LHCN-M2 (cell line): ENCODE measurements at regions not wholly inside any gene's neighbourhood (a gene's known extent, or its start where the extent isn't known, plus 50 kb on each side); places are given as distances from the start of the nearest gene placed in this dataset.
A peak's percentile ranks its signal among the peaks of the same experiment; 100 is the strongest.
"Not testable (repeated sequence)": the region's sequence is repeated elsewhere in the genome, so short reads cannot be mapped to it uniquely, and the experiment has no call there.

Experiments
- DNase-seq: peaks from one replicate; pipeline ENCODE4 v3.0.0-alpha.2; 2012; ENCODE audit warnings: low read depth

DNA sequence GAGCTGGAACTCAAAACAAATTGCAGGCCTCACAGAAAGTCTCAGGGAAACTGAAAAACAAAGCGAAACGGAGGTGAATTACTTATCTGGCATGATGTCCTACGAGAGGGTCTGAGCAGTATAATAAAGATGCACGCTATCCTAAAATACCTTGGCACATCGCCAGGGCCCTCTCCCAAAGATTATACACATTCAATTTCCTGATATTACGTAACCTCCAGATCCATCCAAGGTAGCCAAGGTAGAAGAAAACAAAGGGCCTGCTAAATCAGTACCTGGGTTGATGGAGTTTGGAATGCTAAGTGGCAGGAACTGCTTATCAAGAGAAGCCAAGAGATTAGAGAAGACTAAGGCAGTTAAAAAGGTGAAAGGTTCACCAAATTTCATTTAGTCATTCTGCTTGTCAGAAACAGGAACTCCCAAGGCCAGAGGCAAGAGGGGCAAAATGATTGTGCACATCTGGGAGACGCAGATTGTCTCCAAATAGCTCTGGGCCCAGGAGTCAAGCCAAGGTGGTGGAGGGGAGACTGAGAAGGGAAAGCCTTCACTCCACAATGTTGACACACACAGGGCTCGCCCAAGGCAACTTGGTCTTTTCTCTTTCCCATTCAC lies 236.8 kb upstream of the ATP5MC3 start:
- no peak for DNase-seq

DNA sequence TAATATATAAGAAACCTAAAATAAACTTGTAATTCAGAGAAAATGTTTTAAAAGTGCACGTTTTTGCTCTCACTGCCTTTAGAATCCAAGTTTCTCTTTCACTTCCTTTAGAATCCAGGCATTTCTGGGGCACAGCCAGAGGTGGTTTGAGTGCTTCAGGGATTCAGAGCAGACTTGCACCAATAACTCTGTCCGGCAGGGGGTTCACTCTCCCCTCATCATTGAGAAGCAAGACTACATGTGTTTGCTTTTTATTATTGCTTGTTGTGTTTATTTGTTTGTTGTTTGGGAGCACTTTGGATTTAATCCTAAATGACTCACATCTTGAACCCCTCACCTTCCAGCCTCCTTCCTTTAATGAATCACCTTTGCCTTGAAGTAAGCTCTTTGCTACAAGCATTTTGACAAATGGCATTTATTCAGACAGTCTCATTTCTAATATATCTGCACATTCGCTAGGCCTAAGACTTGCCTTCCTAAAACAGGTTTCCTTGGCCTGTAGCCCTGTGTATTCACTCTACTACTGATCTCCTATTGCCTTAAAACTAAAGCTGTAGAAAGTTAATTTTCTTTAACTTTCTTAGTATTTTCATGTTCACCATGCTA lies 233.5 kb upstream of the ATP5MC3 start:
- DNase-seq: peak; percentile 53

DNA sequence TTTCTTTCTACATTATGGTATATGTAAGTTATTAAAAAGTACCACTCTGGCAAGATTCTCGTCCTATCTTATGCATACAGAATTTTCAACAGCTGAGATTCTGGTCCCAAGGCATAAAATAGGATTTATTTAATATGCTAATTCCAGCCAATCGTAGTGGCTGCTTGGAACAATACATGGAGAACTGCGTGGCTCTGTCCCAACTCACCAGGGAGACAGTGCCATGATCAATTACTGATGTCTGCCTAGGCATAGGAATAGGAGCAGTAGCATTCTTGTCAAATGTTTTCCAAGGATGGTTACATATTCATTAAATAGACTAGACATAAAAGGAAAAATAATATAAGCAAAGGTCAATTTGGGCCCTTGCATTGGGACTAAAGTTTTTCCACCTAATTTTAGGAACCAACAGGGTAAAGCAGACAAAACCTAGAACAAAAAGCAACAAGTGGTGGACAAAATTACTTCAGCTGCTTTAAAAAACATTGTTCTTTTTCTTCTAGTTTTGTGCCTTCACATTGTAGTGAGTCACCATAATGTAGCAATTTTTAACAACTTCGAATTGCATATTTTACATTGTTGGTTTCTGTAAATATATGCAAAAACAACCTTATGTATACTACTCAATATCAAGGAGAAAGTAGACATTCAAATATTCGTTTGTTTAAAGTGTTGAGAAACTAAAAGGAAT lies 232.8 kb upstream of the ATP5MC3 start:
- no peak for DNase-seq

DNA sequence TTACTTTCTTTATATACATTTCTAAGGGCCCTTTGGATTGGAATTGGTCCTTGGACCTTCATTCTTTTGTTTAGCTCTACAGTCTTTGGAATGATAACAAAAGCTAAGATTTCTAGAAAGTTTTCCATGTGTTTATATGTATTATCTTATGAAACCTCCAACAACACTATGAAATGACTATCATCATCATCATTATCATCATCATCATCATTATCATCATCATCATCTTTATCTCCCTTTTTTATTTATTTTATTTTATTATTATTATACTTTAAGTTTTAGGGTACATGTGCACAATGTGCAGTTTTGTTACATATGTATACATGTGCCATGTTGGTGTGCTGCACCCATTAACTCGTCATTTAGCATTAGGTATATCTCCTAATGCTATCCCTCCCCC lies 229.4 kb upstream of the ATP5MC3 start:
- DNase-seq: not testable (repeated sequence)

DNA sequence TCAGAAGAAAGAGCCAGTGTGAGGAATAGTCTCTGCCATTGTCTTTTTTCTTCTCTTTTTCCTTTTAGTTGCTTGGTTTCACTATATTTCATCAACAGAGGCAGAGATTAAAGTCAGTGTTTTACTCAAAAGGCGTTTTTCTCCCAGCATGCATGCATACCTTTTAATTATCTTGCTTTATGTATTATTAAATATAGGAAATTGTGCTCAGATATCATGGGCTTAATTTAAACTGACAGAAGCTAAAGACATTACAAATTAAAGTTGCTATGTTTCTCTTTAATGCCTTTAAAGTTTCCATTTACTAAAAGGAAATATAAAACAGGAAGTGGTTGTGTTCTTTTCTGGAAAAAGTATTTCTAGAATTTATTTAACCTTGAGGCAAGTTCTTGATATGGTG lies 223.3 kb upstream of the ATP5MC3 start:
- DNase-seq: no peak

DNA sequence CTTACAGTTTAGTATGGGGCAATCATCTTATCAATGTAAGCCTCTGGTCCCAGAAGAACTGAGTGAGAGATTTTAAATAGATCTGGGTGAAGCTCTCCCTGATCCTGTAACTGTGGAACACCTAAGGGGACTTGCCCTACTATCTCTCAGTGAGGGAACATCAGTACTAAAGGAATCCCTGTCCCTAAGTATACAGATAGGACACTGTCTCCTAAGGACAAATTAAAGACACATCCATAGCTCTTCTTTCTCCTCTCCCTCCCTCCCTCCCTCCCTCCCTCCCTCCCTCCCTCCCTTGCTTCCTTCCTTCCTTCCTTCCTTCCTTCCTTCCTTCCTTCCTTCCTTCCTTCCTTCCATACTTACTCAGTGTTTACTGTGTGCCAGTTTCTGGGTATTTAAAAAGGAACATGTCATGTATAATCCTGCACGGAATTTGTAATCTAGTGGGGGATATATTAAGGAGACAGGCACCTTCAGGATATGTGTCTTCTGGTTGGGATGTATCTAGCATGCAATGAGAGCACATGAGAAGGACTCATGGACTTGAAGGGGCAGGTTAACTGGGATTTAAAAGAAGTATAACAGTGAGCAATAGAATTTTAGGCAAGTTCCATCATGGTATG lies 222.2 kb upstream of the ATP5MC3 start:
- no peak for DNase-seq

DNA sequence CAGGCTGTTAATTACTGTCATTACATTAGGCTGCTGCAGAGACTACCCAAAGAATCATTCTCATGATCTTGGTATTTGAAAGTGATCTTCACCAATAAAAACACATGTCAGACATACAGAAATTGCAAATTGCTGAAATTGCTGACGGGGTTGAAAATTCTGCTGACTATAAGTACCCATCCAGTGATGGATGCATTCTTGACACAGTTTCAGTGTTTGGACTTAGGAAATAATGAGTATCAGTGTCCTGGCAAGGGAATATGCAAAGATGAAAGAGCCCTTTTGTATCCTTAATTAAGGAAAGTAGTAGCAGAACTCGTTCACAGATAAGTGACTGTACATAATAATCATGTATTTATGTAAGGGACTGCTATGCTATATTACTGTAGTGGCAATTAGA lies 221.1 kb upstream of the ATP5MC3 start:
- DNase-seq: no peak

DNA sequence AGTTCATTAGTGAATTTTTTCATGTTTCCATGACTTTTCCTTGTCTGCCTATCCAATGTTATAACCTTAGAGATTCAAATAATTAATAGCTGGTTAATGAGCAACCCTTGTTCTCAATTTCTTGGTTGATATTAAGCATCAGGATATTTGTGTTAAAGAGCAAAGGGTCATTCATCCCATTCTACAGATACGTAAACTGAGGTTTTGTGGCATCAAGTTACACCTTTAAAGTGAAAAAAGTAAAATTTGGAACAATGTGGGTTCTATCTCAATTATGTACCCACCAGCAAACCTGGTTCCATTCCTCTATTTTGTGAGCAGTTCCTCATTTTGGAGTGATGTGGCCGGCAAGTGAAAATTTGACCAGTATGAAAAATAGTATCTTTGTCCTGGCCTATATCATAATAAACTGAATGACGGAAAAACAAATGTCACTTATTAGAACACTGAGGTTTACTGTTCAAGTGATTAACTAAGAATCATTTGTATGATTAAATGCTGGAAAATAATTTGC lies 220.5 kb upstream of the ATP5MC3 start:
- DNase-seq: no peak

DNA sequence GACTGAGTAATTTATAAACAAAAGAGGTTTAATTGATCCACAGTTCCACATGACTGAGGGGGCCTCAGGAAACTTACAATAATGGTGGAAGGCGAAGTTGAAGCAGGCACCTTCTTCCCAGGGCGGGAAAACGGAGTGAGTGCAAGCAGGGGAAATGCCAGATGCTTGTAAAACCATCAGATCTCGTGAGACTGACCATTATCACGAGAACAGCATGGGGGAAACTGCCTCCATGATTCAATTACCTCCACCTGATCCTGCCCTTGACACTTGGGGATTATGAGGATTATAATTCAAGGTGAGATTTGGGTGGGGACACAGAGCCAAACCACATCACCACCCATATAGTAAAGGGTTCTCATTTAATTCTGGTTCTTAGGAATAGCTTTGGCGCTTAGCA lies 219.5 kb upstream of the ATP5MC3 start:
- DNase-seq: no peak

DNA sequence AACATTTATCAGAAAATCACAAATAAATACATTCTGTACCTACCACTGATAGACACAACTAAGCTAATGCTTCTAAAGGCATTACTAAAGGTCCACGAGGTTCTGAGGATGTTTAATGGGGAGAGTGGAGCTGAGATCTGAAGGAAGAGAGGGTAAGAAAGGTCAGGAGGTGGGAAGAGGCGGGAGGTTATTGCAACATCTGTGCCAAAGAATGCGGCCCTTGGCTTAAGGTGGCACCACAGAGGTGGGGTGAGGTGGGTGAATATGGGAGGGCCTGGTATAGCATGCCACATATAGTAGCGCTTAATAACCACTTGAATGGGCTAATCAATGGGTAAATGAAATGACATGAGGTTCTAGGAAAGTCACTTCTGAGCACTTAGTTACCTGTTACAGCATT lies 217.8 kb upstream of the ATP5MC3 start:
- DNase-seq: no peak

DNA sequence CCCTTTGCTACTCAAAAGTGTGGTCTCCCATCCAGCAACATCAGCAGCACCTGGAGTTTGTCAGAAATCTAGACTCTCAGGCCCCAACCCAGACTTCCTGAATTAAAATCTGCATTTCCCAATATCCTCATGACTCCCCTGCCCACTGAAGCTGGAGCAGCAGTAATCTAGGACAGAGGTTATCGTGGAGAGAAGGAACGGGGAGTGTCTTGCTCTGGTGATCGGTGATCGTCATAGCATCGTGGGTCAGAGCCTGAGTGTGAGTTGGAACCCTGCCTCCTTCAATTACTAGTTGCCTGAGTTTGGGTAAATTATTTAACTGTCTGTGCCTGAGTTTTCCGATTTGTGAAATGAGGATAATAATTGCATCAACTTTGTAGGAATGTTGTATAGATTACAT lies 217.3 kb upstream of the ATP5MC3 start:
- DNase-seq: no peak

DNA sequence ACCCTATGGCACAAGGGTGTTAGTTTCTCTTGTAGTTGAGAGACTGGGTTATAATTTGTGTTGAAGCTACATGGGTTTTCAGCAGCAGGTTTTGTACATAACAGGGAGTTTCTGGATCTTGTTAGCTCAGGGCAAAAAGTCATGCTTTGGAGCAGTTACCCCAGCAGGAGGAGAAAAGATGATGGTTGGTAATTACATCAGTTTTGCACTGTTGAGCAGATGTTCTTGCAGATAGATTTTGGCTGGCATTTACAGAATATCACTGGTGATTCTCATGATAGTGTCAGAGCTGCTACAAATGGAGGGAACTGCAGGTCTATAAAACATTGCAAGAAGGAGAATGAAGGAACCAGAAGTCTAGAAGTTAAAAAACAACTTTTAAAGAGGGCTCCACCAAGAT lies 215.2 kb upstream of the ATP5MC3 start:
- no peak for DNase-seq

DNA sequence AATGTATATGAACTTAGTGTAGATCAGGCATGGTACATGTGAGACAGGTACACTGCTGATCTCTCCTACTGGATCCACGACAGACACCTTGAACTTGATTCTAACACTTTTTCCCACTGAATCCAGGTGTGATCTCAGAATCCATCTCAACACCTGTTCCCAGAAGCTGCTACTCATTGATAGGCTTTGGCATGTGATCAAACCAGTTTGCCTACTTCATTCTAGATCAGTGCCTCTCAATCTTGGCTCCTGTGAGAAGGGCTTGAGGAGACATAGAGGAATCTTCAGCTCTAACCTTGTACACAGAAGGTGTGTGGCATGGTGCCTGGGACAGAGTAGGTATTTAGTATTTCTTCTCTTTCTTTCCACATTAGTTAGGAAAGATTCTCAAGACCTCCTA lies 212.3 kb upstream of the ATP5MC3 start:
- DNase-seq: no peak

DNA sequence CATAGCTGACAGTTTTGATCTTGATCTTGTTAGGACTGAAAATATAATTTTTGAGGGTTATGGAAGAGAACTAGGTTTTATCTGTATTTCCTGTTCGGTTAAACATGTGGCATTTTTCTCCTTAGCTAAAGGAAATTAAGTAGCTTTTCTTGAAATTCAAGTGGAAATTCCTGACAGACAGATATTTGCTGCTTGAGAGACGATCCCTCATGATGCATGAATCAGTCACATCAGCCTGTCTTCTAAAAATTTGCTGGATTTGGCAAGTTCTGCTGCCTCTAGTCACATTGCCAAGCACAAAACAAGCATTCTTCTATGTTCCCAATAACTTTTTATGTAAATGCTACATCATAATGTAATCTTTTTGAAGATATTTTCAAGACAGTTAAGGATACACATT lies 201.8 kb upstream of the ATP5MC3 start:
- no peak for DNase-seq

DNA sequence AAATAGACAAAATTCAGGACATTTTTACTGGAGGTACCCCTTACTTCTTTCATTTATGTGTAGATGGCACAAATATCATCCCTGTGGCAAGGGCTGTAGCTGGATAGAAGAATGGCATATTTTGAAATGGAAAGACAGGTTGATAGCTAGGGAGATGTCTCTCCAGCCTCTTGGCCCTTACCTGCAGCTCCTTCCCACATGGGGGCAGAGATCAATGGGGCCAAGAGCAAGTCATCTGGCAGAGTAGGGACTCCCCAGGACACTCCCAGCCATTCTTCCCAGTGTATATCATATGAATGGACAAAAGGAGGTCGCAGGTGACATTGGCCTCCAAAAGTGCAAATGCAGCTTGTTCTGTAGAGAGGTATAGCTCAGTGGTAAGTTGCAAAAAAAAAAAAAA lies 192.2 kb upstream of the ATP5MC3 start:
- no peak for DNase-seq

DNA sequence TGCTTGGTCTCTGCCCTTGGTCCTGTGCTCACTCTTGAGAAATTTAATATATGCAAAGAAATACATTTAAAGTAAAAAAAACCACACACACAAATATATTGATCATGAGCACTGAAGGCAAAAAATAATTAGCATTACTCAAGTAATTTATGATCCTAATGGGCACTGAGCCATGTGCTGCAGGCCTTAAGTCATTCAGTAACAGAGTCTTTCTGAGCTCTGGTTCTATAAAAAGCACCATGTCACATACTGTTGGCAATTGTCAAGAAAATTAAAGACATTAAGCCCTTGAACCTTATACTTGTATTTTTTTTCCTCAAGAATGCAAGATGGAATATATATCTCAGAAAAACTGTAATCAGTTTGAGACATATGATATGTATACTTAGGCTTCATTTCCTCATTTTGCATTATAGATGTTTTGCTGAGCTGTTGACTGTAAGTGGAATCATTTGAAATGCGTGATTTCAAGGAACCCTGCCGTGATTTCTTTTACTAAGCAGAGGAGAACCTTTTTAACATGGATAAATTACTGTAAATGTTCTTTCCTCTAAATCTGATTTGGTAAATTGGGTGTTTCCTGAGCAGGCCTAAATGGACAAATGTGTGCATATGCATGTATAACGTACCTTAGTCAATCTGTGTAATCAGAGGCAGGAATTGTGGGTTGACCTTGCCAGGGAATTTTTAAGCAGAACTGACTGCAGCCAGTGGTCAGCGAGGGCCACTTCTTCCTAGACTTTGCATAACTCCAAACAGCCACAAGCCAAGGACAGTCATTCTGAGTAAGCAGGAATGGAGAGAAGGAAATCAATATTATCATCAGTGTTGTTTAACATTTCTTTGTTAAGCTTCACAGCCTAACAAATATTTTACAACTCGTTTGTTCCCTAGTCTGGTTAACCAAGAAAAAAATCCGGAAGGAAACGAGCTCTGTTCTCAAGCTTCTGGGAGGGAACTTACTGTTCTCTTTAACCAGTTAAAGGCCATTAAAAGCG lies 191.5 kb upstream of the ATP5MC3 start:
- peak; percentile 57 for DNase-seq

DNA sequence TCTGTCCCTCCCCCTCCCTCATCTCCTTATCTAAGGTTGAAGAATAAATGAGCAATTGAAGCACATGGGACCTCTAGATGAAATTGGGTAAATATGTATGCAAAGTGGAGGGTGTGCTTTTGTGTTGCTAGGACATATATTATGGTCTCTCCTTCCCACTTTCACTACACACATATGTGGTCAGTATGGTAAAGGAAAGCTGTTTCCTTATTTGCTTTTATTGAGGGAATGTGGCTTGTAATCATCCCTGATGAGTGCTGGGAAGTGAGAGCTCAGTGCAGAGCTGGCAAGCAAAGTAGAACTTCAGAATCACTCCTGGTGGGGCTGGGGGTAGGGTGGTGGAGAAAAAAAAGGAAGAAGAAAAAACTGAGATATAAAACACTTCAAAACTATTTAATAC lies 189.9 kb upstream of the ATP5MC3 start:
- no peak for DNase-seq

DNA sequence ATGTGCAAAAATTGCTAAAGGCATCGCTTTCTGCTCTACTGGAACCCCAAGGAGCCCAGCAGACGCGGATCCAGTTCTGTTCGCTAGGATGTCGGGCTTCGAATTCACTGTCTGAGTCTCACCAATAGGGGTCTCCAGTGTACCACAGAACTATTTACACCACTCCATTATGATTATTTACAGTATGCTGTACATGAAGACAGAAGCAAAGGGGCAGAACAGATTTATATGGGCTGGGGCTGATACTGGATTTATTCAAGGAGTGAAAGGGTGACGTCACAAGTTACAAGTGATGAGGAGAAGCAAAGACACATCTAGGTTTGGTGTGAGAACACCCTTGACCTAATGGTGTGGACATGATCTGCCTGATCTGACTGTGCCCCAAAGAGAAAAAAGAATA lies 185.3 kb upstream of the ATP5MC3 start:
- DNase-seq: peak; percentile 44

DNA sequence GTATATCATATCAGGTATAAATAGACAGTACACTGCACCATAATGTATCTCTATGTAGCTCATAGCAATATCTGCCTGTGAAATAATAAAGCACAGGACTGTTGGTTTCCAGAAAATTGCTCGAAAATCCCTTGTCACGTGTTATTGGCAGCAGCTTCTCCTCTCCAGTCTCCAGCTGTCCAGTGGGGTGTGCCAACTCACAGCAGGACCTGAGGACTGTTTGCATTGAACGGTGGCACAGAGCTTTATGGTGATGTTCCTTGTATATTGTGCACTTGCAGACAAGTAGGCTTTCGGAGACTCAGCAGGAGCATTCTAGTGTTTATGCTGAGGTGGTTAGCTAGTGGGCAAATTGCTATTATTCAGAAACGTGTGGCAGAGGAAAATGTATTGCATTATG lies 182.2 kb upstream of the ATP5MC3 start:
- DNase-seq: no peak

DNA sequence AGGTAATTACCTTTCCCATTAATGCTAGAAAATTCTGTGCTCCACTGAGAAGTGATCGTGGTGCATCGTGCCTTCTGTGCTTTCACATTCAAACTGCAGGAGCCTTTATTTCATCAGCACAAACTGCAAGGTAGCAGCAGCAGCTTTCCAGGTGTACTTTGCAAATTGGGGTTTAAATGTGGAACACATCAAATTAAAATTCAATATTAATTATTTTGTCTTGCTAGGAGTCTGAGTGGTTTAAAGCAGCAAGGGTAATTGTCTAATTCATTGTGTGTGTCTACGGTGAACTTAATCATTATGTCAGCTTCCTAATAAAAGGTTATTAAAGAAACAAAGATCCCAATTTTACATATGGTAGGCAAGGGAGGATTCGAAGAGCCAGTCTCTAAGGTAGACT lies 180.8 kb upstream of the ATP5MC3 start:
- no peak for DNase-seq

DNA sequence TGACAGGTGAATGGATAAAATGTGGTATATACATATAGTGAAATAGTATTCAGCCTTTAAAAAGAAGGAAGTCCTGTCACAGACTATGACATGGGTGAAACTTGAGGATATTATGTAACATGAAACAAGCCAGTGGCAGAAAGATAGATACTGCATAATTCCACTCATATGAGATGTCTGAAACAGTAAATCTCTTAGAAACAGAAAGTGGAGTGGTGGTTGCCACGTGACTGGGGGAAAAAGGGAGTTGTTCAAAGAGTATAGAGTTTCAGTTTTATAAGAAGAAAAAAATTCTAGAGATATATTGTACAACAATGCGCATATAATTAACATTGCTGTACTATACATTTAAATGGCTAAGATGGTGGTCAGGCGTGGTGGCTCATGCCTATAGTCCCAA lies 178.2 kb upstream of the ATP5MC3 start:
- DNase-seq: no peak
